Mesenchymal stem cell (in vitro differentiated cells and primary cell): ENCODE measurements at regions not wholly inside any gene's neighbourhood (a gene's known extent, or its start where the extent isn't known, plus 50 kb on each side); places are given as distances from the start of the nearest gene placed in this dataset.

Experiments used
- DNase-seq: peaks from one replicate; pipeline ENCODE4 v3.0.0-alpha.2; 2013
- H2AFZ ChIP-seq: one replicate; pipeline ENCODE4 v1.6.1; 2013; ENCODE audit warnings: low read depth, mild to moderate bottlenecking, control low read depth, inconsistent platforms, low read length, moderate library complexity
- H2AK5ac ChIP-seq: 2 replicates; pipeline ENCODE4 v1.6.1; 2013; ENCODE audit warnings: low read length, moderate library complexity, mild to moderate bottlenecking, inconsistent platforms; ENCODE audit not compliant: severe bottlenecking
- H2BK120ac ChIP-seq: one replicate; pipeline ENCODE4 v1.6.1; 2013; ENCODE audit warnings: low read depth, mild to moderate bottlenecking, inconsistent platforms, low read length, moderate library complexity
- H2BK12ac ChIP-seq, 2 experiments: one replicate each; pipeline ENCODE4 v1.6.1; 2013; ENCODE audit warnings: inconsistent platforms in 2 of 2, low read length in 2 of 2, mild to moderate bottlenecking in 2 of 2, moderate library complexity in 2 of 2, control low read depth in 1 of 2
- H2BK15ac ChIP-seq: one replicate; pipeline ENCODE4 v1.6.1; 2013; ENCODE audit warnings: mild to moderate bottlenecking, low read depth, inconsistent platforms; ENCODE audit not compliant: poor library complexity, severe bottlenecking
- H2BK5ac ChIP-seq: 2 replicates; pipeline ENCODE4 v1.6.1; 2013; ENCODE audit warnings: low read depth, mild to moderate bottlenecking, low read length, control low read depth, inconsistent platforms; ENCODE audit not compliant: poor library complexity, severe bottlenecking
- H3K14ac ChIP-seq, 2 experiments: one replicate each; pipeline ENCODE4 v1.6.1; 2013; ENCODE audit warnings: inconsistent platforms in 2 of 2, low read length in 2 of 2, control low read depth in 1 of 2, mild to moderate bottlenecking in 1 of 2, moderate library complexity in 1 of 2
- H3K18ac ChIP-seq, 2 experiments: one replicate each; pipeline ENCODE4 v1.6.1; 2013; ENCODE audit warnings: inconsistent platforms in 2 of 2, low read length in 2 of 2, control low read depth in 1 of 2, low read depth in 1 of 2, mild to moderate bottlenecking in 1 of 2
- H3K23ac ChIP-seq, 2 experiments: one replicate each; pipeline ENCODE4 v1.6.1; 2013; ENCODE audit warnings: inconsistent platforms in 2 of 2, low read length in 2 of 2, mild to moderate bottlenecking in 2 of 2, moderate library complexity in 2 of 2, control low read depth in 1 of 2
- H3K27ac ChIP-seq: 2 replicates; pipeline ENCODE4 v1.5.1; 2013; ENCODE audit warnings: mild to moderate bottlenecking, moderate library complexity, low read length, control low read depth, inconsistent platforms; ENCODE audit not compliant: poor library complexity, severe bottlenecking
- H3K27me3 ChIP-seq, 2 experiments: 2 replicates each; pipeline versions ENCODE4 v1.6.1 to v1.7.0; 2013; ENCODE audit warnings: low read length in 2 of 2, mild to moderate bottlenecking in 2 of 2, moderate library complexity in 2 of 2, control low read depth in 1 of 2, inconsistent platforms in 1 of 2; ENCODE audit not compliant: control insufficient read depth in 1 of 2, insufficient read depth in 1 of 2
- H3K36me3 ChIP-seq, 2 experiments: 2 replicates each; pipeline versions ENCODE4 v1.6.1 to v1.7.0; 2013; ENCODE audit warnings: low read length in 2 of 2, control low read depth in 1 of 2, inconsistent platforms in 1 of 2, low read depth in 1 of 2, mild to moderate bottlenecking in 1 of 2; ENCODE audit not compliant: insufficient read depth in 2 of 2, control insufficient read depth in 1 of 2
- H3K4ac ChIP-seq, 2 experiments: one replicate each; pipeline ENCODE4 v1.6.1; 2013; ENCODE audit warnings: inconsistent platforms in 2 of 2, low read length in 2 of 2, mild to moderate bottlenecking in 2 of 2, moderate library complexity in 2 of 2, control low read depth in 1 of 2, low read depth in 1 of 2
- H3K4me1 ChIP-seq: 2 replicates; pipeline ENCODE4 v1.6.1; 2013; ENCODE audit warnings: low read depth, low read length, control low read depth; ENCODE audit not compliant: control insufficient read depth, insufficient read depth
- H3K4me2 ChIP-seq: 2 replicates; pipeline ENCODE4 v1.6.1; 2013; ENCODE audit warnings: low read length, mild to moderate bottlenecking, inconsistent platforms; ENCODE audit not compliant: poor library complexity, severe bottlenecking
- H3K4me3 ChIP-seq, 2 experiments: 2 replicates each; pipeline versions ENCODE4 v1.5.1 to v1.7.0; 2013; ENCODE audit warnings: low read length in 2 of 2, mild to moderate bottlenecking in 2 of 2, control low read depth in 1 of 2, low read depth in 1 of 2; ENCODE audit not compliant: insufficient read depth in 1 of 2
- H3K79me1 ChIP-seq: replicated peaks from 2 replicates; pipeline ENCODE4 v1.6.1; 2013; ENCODE audit warnings: mild to moderate bottlenecking, control low read depth, low read length, inconsistent platforms; ENCODE audit not compliant: poor library complexity, severe bottlenecking
- H3K9ac ChIP-seq: 2 replicates; pipeline ENCODE4 v1.7.0; 2013; ENCODE audit warnings: mild to moderate bottlenecking, low read length, moderate library complexity
- H3K9me3 ChIP-seq: 2 replicates; pipeline ENCODE4 v1.7.0; 2013; ENCODE audit warnings: mild to moderate bottlenecking, low read length; ENCODE audit not compliant: control insufficient read depth
- H4K8ac ChIP-seq: one replicate; pipeline ENCODE4 v1.6.1; 2013; ENCODE audit warnings: inconsistent platforms, mild to moderate bottlenecking, low read length, moderate library complexity
- H4K91ac ChIP-seq: one replicate; pipeline ENCODE4 v1.6.1; 2013; ENCODE audit warnings: mild to moderate bottlenecking, low read length, inconsistent platforms
- WGBS: methylation state at CpG from one replicate; pipeline ENCODE4 v1.1.7; 2013; ENCODE audit warnings: mixed read lengths; 5-methylcytosine and 5-hydroxymethylcytosine counted together

DNA sequence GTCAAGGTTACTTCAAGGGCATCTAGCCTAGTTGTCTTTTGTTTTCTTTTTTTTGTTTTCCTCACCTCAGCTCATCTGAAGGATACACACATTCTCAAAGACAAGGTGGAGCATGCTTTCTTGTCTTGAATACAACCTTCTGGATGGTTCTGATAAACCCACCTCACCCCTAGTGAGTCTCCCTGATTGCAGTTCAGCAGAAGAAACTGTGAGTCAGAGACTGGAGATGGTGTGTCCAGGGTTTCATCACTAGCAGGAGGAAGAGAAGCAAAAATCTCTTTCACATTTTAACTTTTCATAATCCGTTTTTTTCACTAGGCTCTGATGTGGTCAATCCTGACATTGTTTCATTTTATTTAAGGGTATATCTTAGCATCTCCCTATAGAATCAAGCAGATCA is 143.0 kb upstream of the NRBF2 start:
- Histone ChIP-seq H3K23ac (no peak overlapping the region), H3K14ac (no peak overlapping the region), H3K27ac (no peak overlapping the region), H2BK120ac (no peak overlapping the region), H3K9me3 (no peaks in the 10 kb centered on the region), H2BK15ac (no peak overlapping the region), H2AK5ac (no peak overlapping the region), H3K4me2 (no peak overlapping the region), H4K91ac (no peak overlapping the region), H3K36me3 (no peaks in the 10 kb centered on the region), H2BK5ac (no peak overlapping the region), H3K27me3 (no peaks in the 10 kb centered on the region), H3K4me1 (no peaks in the 10 kb centered on the region), H3K4ac (no peak overlapping the region), H3K18ac (no peak overlapping the region), H3K4me3 (no peak overlapping the region), H3K79me1 (no peaks in the 10 kb centered on the region), H2AFZ (no peak overlapping the region), H3K9ac (no peak overlapping the region), H2BK12ac (no peak overlapping the region), H4K8ac (no peak overlapping the region)
- no CpG with 5 or more reads among the region's 1 CpG for WGBS
- DNase-seq: no peak

DNA sequence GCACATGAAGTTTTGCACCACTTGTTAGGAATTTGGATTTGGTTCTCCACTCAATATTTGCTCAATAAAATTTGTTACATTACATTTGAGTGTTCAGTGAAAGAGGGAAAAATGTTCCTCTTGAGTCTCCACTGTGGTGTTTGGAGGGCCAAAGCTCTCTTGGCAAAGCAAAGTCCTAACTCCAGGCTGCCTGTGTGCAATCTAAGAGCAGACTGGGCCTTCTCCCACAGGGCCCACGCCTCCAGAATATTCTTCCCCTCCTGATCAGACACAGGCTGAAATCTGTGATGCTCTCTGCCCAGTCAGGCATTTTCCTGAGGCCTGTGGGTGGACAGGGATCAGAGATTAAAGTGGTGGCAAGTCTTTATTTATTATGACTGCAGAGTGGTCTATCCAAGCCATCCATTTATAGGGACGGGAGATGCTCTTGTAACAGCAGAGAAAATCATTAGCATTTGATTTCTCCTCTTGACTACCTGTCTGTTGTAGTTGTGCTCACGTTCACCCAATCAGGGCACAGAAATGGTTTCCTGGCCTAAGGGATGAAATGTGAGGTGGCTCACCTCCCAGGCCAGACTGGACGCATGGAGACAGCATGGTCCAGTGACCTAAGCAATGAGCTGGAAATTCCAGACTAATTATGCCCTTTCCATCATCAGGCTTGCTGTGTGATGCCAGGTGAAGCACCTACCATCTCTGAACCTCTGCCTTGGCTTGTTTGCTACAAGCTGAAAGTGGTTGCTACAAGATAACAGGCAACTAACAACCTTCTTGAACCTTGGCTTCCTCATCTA is 147.1 kb upstream of the NRBF2 start:
- Histone ChIP-seq H3K14ac (no peak overlapping the region), H3K4me2 (no peak overlapping the region), H4K8ac (no peak overlapping the region), H2BK12ac (no peak overlapping the region), H2BK120ac (no peak overlapping the region), H3K36me3 (no peaks in the 10 kb centered on the region), H3K9ac (no peak overlapping the region), H3K18ac (no peak overlapping the region), H3K79me1 (no peaks in the 10 kb centered on the region), H3K9me3 (no peaks in the 10 kb centered on the region), H4K91ac (no peak overlapping the region), H3K4me1 (no peaks in the 10 kb centered on the region), H3K4ac (no peak overlapping the region), H2BK15ac (no peak overlapping the region), H2BK5ac (no peak overlapping the region), H3K23ac (no peak overlapping the region), H3K27me3 (no peaks in the 10 kb centered on the region), H3K27ac (no peak overlapping the region), H3K4me3 (no peak overlapping the region), H2AK5ac (no peak overlapping the region), H2AFZ (no peak overlapping the region)
- 88% methylated on average over 4 of the region's 4 CpGs for WGBS
- no peak for DNase-seq

DNA sequence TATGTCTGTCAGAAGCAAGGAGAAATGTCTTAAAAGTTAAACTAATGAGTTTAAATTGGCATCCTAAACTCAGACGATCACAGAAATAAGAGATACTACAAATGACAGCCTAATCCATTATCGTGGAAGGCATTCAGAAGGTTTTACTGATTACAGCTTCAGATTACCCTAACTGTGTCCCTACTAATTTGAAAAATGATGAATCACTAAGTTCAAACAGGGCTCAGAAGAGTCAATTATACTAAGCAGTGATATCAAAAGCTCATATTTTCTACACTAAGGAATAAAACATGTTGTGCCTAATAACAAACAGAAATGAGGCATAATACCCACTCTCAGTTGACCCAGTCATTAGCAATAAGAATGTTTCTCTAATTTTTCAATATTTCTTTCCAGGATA is 152.0 kb upstream of the NRBF2 start:
- H4K8ac ChIP-seq: no peak overlapping the region
- H2BK120ac ChIP-seq: no peak overlapping the region
- H2BK5ac ChIP-seq: no peak overlapping the region
- H2AFZ ChIP-seq: no peak overlapping the region
- H3K14ac ChIP-seq: no peak overlapping the region
- H3K9ac ChIP-seq: no peak overlapping the region
- no peaks in the 10 kb centered on the region for H3K9me3 ChIP-seq
- no peak overlapping the region for H3K18ac ChIP-seq
- H2BK15ac ChIP-seq: no peak overlapping the region
- H3K27me3 ChIP-seq: no peaks in the 10 kb centered on the region
- WGBS: 100% methylated on average over 2 of the region's 2 CpGs
- H3K79me1 ChIP-seq: no peaks in the 10 kb centered on the region
- no peak overlapping the region for H2BK12ac ChIP-seq
- DNase-seq: no peak
- no peaks in the 10 kb centered on the region for H3K36me3 ChIP-seq
- no peak overlapping the region for H2AK5ac ChIP-seq
- no peak overlapping the region for H3K27ac ChIP-seq
- H3K4me1 ChIP-seq: no peaks in the 10 kb centered on the region
- no peak overlapping the region for H3K4me2 ChIP-seq
- H4K91ac ChIP-seq: no peak overlapping the region
- H3K4ac ChIP-seq: no peak overlapping the region
- H3K23ac ChIP-seq: no peak overlapping the region
- H3K4me3 ChIP-seq: no peak overlapping the region

DNA sequence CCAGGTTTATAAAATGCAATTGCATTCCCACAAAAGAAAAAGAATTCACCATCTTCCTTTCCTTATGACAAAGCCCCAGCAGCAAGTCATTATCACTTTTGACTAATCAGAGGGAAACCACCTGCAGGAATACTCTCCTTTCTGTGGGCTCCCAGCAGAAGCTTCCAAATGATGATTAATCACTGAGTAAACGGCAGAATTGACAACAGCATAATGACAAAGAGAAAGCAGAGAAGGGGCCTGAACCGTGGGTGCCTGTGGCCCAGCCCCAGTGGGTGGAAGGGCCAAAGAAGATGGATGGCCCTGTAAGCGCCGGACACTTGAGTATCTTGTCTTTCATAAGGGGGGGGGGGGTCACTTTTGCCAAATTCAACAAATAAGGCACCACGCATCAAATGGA is 152.4 kb upstream of the NRBF2 start:
- Histone ChIP-seq H2BK5ac (no peak overlapping the region), H2BK12ac (no peak overlapping the region), H3K18ac (no peak overlapping the region), H3K9me3 (no peaks in the 10 kb centered on the region), H3K27me3 (no peaks in the 10 kb centered on the region), H3K23ac (no peak overlapping the region), H3K4ac (no peak overlapping the region), H4K8ac (no peak overlapping the region), H3K4me2 (no peak overlapping the region), H2BK120ac (no peak overlapping the region), H3K14ac (no peak overlapping the region), H4K91ac (no peak overlapping the region), H3K36me3 (no peaks in the 10 kb centered on the region), H2BK15ac (no peak overlapping the region), H3K9ac (no peak overlapping the region), H3K4me3 (no peak overlapping the region), H2AFZ (no peak overlapping the region), H3K27ac (no peak overlapping the region), H2AK5ac (no peak overlapping the region), H3K79me1 (no peaks in the 10 kb centered on the region), H3K4me1 (no peaks in the 10 kb centered on the region)
- 65% methylated on average over 4 of the region's 5 CpGs for WGBS
- DNase-seq: no peak
